RKO (cell line): ENCODE measurements at regions not wholly inside any gene's neighbourhood (a gene's known extent, or its start where the extent isn't known, plus 50 kb on each side); places are given as distances from the start of the nearest gene placed in this dataset.

Experiments
- DNase-seq: peaks from one replicate; pipeline ENCODE4 v3.0.0-alpha.2; 2016; ENCODE audit warnings: low spot score

- DNase-seq: peak; percentile 79
Measured at GRCh38 chr15:97504031-97504792, 456.3 kb upstream of the ARRDC4 start.

- no peak for DNase-seq
Measured at GRCh38 chr15:97517737-97518136, 442.8 kb upstream of the ARRDC4 start.

GRCh38 chr15:97520689-97521088 is 439.8 kb upstream of the ARRDC4 start:
- no peak for DNase-seq

GRCh38 chr15:97521381-97522285 is 438.9 kb upstream of the ARRDC4 start:
- DNase-seq: no peak

- DNase-seq: no peak
Measured at GRCh38 chr15:97522347-97522746, 438.2 kb upstream of the ARRDC4 start.

GRCh38 chr15:97525809-97526208 is 434.7 kb upstream of the ARRDC4 start:
- no peak for DNase-seq

- DNase-seq: no peak
Measured at GRCh38 chr15:97528238-97528637, 432.3 kb upstream of the ARRDC4 start.

DNA sequence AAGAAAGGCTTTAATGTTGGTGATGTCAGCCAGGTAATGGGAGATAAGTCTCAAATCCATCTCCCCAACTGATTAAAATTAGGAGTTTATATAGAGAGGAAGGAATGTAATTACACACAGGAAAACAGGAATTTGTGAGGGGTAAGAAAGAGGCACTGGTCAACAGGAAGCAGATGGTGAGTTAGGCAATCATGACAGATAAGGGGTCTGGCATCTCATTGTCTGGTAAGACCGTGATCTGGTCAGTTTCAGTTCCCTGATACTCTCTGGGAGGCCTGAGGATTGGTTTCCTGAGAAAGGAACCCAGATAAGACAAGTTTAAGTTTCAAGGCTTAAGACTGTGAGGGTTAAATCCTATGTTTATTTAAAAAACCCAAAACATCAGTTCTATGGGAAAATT is 414.7 kb upstream of the ARRDC4 start:
- no peak for DNase-seq

GRCh38 chr15:97547381-97547780 is 413.1 kb upstream of the ARRDC4 start:
- no peak for DNase-seq

- no peak for DNase-seq
Measured at GRCh38 chr15:97561529-97561928, 399.0 kb upstream of the ARRDC4 start.

- DNase-seq: no peak
Measured at GRCh38 chr15:97563516-97563915, 397.0 kb upstream of the ARRDC4 start.

DNA sequence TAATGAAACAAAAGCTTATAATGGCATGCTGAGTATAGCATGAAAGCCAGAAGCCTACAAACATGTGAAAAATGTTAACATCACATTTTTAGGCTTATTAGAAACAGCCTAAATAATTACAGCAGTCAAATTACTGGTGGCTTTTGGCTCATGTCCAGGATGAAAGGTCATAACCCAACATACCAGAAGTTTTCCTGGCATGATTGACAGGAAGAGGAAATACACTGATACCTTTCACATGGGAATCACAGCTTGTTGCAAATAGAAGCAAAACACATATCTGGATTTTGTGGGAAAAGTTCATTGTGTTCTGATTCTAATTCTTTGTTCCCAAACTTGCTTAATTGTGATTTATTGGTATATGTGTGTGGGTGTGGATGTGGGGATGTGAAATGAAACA is 393.5 kb upstream of the ARRDC4 start:
- no peak for DNase-seq

GRCh38 chr15:97567411-97567810 is 393.1 kb upstream of the ARRDC4 start:
- no peak for DNase-seq

DNA sequence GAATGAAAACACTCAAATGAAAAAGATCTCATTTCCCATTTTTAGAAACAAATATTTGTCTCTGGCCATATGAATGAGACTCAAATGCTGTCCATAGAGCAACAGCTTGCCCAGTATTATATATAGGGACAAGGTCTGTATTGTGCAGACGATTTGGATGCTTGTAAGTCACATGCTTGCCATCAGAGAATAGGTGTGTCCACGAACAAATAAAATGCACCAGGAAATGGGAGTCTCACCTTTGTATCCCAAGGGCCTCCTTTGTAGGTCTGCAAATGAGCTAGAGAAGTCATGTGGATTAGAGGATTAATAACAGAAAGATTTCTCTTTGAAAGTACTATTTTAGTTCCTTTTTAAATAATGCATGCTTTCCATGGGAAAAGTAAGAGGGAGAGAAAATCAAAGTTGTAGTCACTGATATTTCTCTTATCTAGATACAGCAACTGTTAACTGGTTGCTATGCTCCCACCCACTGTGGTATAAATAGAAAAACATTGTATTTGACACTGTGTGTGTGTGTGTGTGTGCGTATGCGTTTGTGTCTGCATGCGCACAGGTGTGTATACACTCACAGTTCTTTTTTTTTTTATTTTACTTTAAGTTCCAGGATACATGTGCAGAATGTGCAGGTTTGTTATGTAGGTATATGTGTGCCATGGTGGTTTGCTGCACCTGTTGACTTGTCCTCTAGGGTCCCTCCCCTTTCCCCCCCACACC is 383.4 kb upstream of the ARRDC4 start:
- DNase-seq: no peak

- DNase-seq: no peak
Measured at GRCh38 chr15:97585408-97585807, 375.1 kb upstream of the ARRDC4 start.

- no peak for DNase-seq
Measured at GRCh38 chr15:97592778-97593177, 367.7 kb upstream of the ARRDC4 start.

- DNase-seq: no peak
Measured at GRCh38 chr15:97597801-97598200, 362.7 kb upstream of the ARRDC4 start.

DNA sequence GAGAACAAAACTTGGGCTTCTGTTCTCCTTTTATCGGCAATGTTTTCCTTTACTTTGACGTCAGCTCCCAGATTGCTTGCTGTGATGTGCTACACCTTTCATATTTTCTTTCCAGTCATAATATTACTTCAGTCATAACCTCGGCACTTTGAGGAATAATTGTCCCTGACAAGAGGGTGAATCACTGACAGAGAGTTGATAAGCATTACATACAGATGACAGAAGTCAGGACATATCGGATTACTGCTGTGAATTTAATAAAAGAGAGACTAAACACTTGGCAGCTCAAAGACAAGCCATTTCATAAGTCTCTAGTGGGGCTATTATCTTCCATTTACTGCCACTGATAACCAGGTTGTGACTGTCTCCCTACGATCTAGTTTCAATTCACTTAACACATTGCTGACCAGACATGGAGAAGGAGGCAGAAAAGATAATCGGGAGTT is 362.1 kb upstream of the ARRDC4 start:
- no peak for DNase-seq

GRCh38 chr15:97600190-97600589 is 360.3 kb upstream of the ARRDC4 start:
- DNase-seq: no peak

GRCh38 chr15:97604677-97605076 is 355.8 kb upstream of the ARRDC4 start:
- DNase-seq: no peak

- DNase-seq: no peak
Measured at GRCh38 chr15:97615114-97615513, 345.4 kb upstream of the ARRDC4 start.

- no peak for DNase-seq
Measured at GRCh38 chr15:97623091-97623661, 337.3 kb upstream of the ARRDC4 start.
